Stimulated activated CD8-positive, alpha-beta memory T cell treated with anti-CD3 and anti-CD28 coated beads, Interleukin-7, amount 100 ng/mL, for 48 hours (primary cell): ENCODE measurements at regions not wholly inside any gene's neighbourhood (a gene's known extent, or its start where the extent isn't known, plus 50 kb on each side); places are given as distances from the start of the nearest gene placed in this dataset.
"Not testable (repeated sequence)": the region's sequence is repeated elsewhere in the genome, so short reads cannot be mapped to it uniquely, and the experiment has no call there.

Experiments used
- DNase-seq, 2 donors: peaks; one replicate each; pipeline ENCODE4 v3.0.0-alpha.2; 2020; ENCODE audit warnings: low read depth in 1 of 2; ENCODE audit errors: extremely low read depth in 1 of 2

- DNase-seq = no peak
Measured at GRCh38 chr22:48737461-48738203, 1090.0 kb downstream of the BRD1 start.

- no peak for DNase-seq
Measured at GRCh38 chr22:48736593-48737460, 1090.8 kb downstream of the BRD1 start.

GRCh38 chr22:48734961-48735360, 1092.7 kb downstream of the BRD1 start:
- DNase-seq = no peak

GRCh38 chr22:48734359-48734758, 1093.3 kb downstream of the BRD1 start:
- DNase-seq = no peak

- no peak for DNase-seq
Measured at GRCh38 chr22:48729499-48730171, 1098.0 kb downstream of the BRD1 start.

GRCh38 chr22:48727454-48728058, 1100.1 kb downstream of the BRD1 start:
- no peak for DNase-seq

GRCh38 chr22:48724899-48725298, 1102.8 kb downstream of the BRD1 start:
- DNase-seq = no peak

GRCh38 chr22:48722661-48723060, 1105.0 kb downstream of the BRD1 start:
- DNase-seq = no peak

- DNase-seq = no peak
Measured at GRCh38 chr22:48721395-48721669, 1106.3 kb downstream of the BRD1 start.

GRCh38 chr22:48720662-48721394, 1106.8 kb downstream of the BRD1 start:
- DNase-seq = no peak

- DNase-seq = no peak
Measured at GRCh38 chr22:48719978-48720661, 1107.6 kb downstream of the BRD1 start.

- DNase-seq = no peak
Measured at GRCh38 chr22:48718818-48719500, 1108.7 kb downstream of the BRD1 start.

- peak in 1 of 2 donors; percentile 1 for DNase-seq
Measured at GRCh38 chr22:48717883-48718817, 1109.5 kb downstream of the BRD1 start.

GRCh38 chr22:48717076-48717810, 1110.4 kb downstream of the BRD1 start:
- no peak for DNase-seq

- not testable (repeated sequence) for DNase-seq
Measured at GRCh38 chr22:48716154-48716553, 1111.5 kb downstream of the BRD1 start.

GRCh38 chr22:48715511-48715910, 1112.2 kb downstream of the BRD1 start:
- no peak for DNase-seq

GRCh38 chr22:48714231-48714630, 1113.4 kb downstream of the BRD1 start:
- no peak for DNase-seq
